AG04450 (cell line): ENCODE measurements at regions not wholly inside any gene's neighbourhood (a gene's known extent, or its start where the extent isn't known, plus 50 kb on each side); places are given as distances from the start of the nearest gene placed in this dataset.

Experiments used
- CTCF ChIA-PET: fragments of 300-600, 350-600 bp; formaldehyde crosslinking; extraction: SDS; loops from one replicate; lab custom pipeline; 2022; ENCODE audit warnings: antibody characterized with exemption, inconsistent platforms; lab: Charles Lee
- POLR2A ChIA-PET: fragments of 350-600 bp; formaldehyde crosslinking; extraction: SDS; loops from one replicate; lab custom pipeline; 2021; ENCODE audit warnings: antibody characterized with exemption, inconsistent platforms; lab: Yijun Ruan, JAX
- DNase-seq: peaks from one replicate; pipeline ENCODE4 v3.0.0-alpha.2; 2011; ENCODE audit warnings: low read depth, low spot score
- H3K27ac ChIP-seq: one replicate; pipeline ENCODE4 v1.5.1; 2012; ENCODE audit warnings: low read depth, low read length, control low read depth
- H3K27me3 ChIP-seq: one replicate; pipeline ENCODE4 v1.6.0; 2012; ENCODE audit warnings: low read length; ENCODE audit not compliant: control insufficient read depth, insufficient read depth
- H3K4me3 ChIP-seq: 2 replicates; pipeline ENCODE4 v1.5.1; 2011; ENCODE audit warnings: mild to moderate bottlenecking, low read depth, low read length, control low read depth
- H3K9me3 ChIP-seq: 2 replicates; pipeline ENCODE4 v1.5.1; 2012; ENCODE audit warnings: low read length; ENCODE audit not compliant: control insufficient read depth, insufficient read depth
- TF ChIP-seq, protein P1 (sequence below): IDR thresholded peaks from 2 replicates; pipeline ENCODE4 v1.5.1; 2011; ENCODE audit warnings: low read depth, low read length, control low read depth, inconsistent platforms

GRCh38 chr1:219795363-219795917 lies 132.9 kb downstream of the SLC30A10 start:
- H3K9me3 ChIP-seq, result no peaks in the 10 kb centered on the region
- TF ChIP-seq, protein P1, sequence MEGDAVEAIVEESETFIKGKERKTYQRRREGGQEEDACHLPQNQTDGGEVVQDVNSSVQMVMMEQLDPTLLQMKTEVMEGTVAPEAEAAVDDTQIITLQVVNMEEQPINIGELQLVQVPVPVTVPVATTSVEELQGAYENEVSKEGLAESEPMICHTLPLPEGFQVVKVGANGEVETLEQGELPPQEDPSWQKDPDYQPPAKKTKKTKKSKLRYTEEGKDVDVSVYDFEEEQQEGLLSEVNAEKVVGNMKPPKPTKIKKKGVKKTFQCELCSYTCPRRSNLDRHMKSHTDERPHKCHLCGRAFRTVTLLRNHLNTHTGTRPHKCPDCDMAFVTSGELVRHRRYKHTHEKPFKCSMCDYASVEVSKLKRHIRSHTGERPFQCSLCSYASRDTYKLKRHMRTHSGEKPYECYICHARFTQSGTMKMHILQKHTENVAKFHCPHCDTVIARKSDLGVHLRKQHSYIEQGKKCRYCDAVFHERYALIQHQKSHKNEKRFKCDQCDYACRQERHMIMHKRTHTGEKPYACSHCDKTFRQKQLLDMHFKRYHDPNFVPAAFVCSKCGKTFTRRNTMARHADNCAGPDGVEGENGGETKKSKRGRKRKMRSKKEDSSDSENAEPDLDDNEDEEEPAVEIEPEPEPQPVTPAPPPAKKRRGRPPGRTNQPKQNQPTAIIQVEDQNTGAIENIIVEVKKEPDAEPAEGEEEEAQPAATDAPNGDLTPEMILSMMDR, result no peak
- no peaks in the 10 kb centered on the region for H3K27me3 ChIP-seq
- DNase-seq, result no peak
- H3K27ac ChIP-seq, result no peak overlapping the region
- ChIA-PET POLR2A (no interaction called here), CTCF (interaction anchor here (1.3 kb wide), 1 partner anchor 134 kb away, joined by 4 read pairs; no protein-coding TSS in a partner anchor)
- H3K4me3 ChIP-seq, result no peak overlapping the region

- no peak overlapping the region for H3K4me3 ChIP-seq
- DNase-seq, result no peak
- no peaks in the 10 kb centered on the region for H3K9me3 ChIP-seq
- no peak overlapping the region for H3K27ac ChIP-seq
- TF ChIP-seq, protein P1, result no peak
- POLR2A ChIA-PET, result no interaction called here
- CTCF ChIA-PET, result no interaction called here
- H3K27me3 ChIP-seq, result no peaks in the 10 kb centered on the region
These were observed 134.1 kb downstream of the SLC30A10 start for GRCh38 chr1:219794085-219794743.

- no peak overlapping the region for H3K4me3 ChIP-seq
These were observed 135.9 kb downstream of the SLC30A10 start for GRCh38 chr1:219792337-219793021.

GRCh38 chr1:219791766-219792165 lies 136.6 kb downstream of the SLC30A10 start:
- Histone ChIP-seq H3K9me3 (no peaks in the 10 kb centered on the region; the same call in 1 of the 2 replicates), H3K4me3 (no peak overlapping the region), H3K27me3 (no peaks in the 10 kb centered on the region), H3K27ac (no peak overlapping the region)
- ChIA-PET POLR2A (interaction anchor here (1.2 kb wide), 1 partner anchor 21 kb away, joined by 4 read pairs; no protein-coding TSS in a partner anchor), CTCF (no interaction called here)
- TF ChIP-seq, protein P1, result no peak
- no peak for DNase-seq

More at GRCh38 chr1:219792337-219793021, 135.9 kb downstream of the SLC30A10 start:
- TF ChIP-seq, protein P1, result no peak
- no peaks in the 10 kb centered on the region for H3K27me3 ChIP-seq
- ChIA-PET POLR2A (interaction anchor here (1.2 kb wide), 1 partner anchor 22 kb away, joined by 4 read pairs; no protein-coding TSS in a partner anchor), CTCF (interaction anchor here (1.1 kb wide), 1 partner anchor 20 kb away, joined by 3 read pairs; no protein-coding TSS in a partner anchor)
- peak; percentile 42 for DNase-seq
- H3K9me3 ChIP-seq, result no peaks in the 10 kb centered on the region; the same call in 1 of the 2 replicates
- H3K27ac ChIP-seq, result no peak overlapping the region
